HEK293T (cell line): ENCODE measurements at regions not wholly inside any gene's neighbourhood (a gene's known extent, or its start where the extent isn't known, plus 50 kb on each side); places are given as distances from the start of the nearest gene placed in this dataset.
A peak's percentile ranks its signal among the peaks of the same experiment; 100 is the strongest.

Source experiments
- CTCF ChIA-PET: fragments of 350-600 bp; formaldehyde crosslinking; extraction: SDS; loops from one replicate; lab custom pipeline; 2021; ENCODE audit warnings: antibody characterized with exemption, inconsistent platforms; lab: Yijun Ruan, JAX
- POLR2A ChIA-PET: fragments of 350-600 bp; formaldehyde crosslinking; extraction: SDS; loops from one replicate; lab custom pipeline; 2020; ENCODE audit warnings: antibody characterized with exemption, inconsistent platforms; lab: Yijun Ruan, JAX
- DNase-seq: peaks from one replicate; pipeline ENCODE4 v3.0.0; 2012; ENCODE audit warnings: mixed read lengths; ENCODE audit errors: extremely low spot score
- ARNT ChIP-seq: fragments of 450-650 bp; IDR thresholded peaks from 2 replicates; pipeline ENCODE4 v1.6.1; 2017; ENCODE audit warnings: mild to moderate bottlenecking
- BHLHE40 ChIP-seq: fragments of 450-650 bp; IDR thresholded peaks from 2 replicates; pipeline ENCODE4 v1.6.1; 2016; ENCODE audit warnings: mild to moderate bottlenecking, moderate library complexity, borderline replicate concordance
- CTBP1 ChIP-seq: fragments of 450-650 bp; IDR thresholded peaks from 2 replicates; pipeline ENCODE4 v1.6.1; 2016; ENCODE audit warnings: borderline replicate concordance
- ELF4 ChIP-seq: fragments of 450-650 bp; IDR thresholded peaks from 2 replicates; pipeline ENCODE4 v1.6.1; 2017; ENCODE audit warnings: antibody characterized with exemption
- FOXA1 ChIP-seq: fragments of 450-650 bp; IDR thresholded peaks from 2 replicates; pipeline ENCODE4 v1.6.1; 2016; ENCODE audit warnings: mild to moderate bottlenecking
- FOXK2 ChIP-seq: fragments of 450-650 bp; IDR thresholded peaks from 2 replicates; pipeline ENCODE4 v1.6.1; 2016; ENCODE audit warnings: mild to moderate bottlenecking
- FOXM1 ChIP-seq: fragments of 450-650 bp; IDR thresholded peaks from 2 replicates; pipeline ENCODE4 v1.6.1; 2017; ENCODE audit warnings: mild to moderate bottlenecking, borderline replicate concordance
- HDGF ChIP-seq: fragments of 450-650 bp; IDR thresholded peaks from 2 replicates; pipeline ENCODE4 v1.6.1; 2017; ENCODE audit warnings: antibody characterized with exemption, borderline replicate concordance
- L3MBTL2 ChIP-seq: fragments of 450-650 bp; conservative IDR thresholded peaks from 2 replicates; pipeline ENCODE4 v1.6.1; 2016; ENCODE audit warnings: mild to moderate bottlenecking
- LEF1 ChIP-seq: fragments of 450-650 bp; IDR thresholded peaks from 2 replicates; pipeline ENCODE4 v1.6.1; 2017; ENCODE audit warnings: mild to moderate bottlenecking, borderline replicate concordance
- NFRKB ChIP-seq: fragments of 450-650 bp; IDR thresholded peaks from 2 replicates; pipeline ENCODE4 v1.6.1; 2016; ENCODE audit warnings: mild to moderate bottlenecking, moderate library complexity
- PKNOX1 ChIP-seq: fragments of 450-650 bp; IDR thresholded peaks from 2 replicates; pipeline ENCODE4 v1.6.1; 2016
- SP1 ChIP-seq: fragments of 450-650 bp; IDR thresholded peaks from 2 replicates; pipeline ENCODE4 v1.6.1; 2017
- SUZ12 ChIP-seq: fragments of 450-650 bp; IDR thresholded peaks from 2 replicates; pipeline ENCODE4 v1.6.1; 2016; ENCODE audit warnings: mild to moderate bottlenecking
- TARDBP ChIP-seq: fragments of 450-650 bp; IDR thresholded peaks from 2 replicates; pipeline ENCODE4 v1.6.1; 2016
- ZNF384 ChIP-seq: fragments of 450-650 bp; IDR thresholded peaks from 2 replicates; pipeline ENCODE4 v1.6.1; 2016

DNA sequence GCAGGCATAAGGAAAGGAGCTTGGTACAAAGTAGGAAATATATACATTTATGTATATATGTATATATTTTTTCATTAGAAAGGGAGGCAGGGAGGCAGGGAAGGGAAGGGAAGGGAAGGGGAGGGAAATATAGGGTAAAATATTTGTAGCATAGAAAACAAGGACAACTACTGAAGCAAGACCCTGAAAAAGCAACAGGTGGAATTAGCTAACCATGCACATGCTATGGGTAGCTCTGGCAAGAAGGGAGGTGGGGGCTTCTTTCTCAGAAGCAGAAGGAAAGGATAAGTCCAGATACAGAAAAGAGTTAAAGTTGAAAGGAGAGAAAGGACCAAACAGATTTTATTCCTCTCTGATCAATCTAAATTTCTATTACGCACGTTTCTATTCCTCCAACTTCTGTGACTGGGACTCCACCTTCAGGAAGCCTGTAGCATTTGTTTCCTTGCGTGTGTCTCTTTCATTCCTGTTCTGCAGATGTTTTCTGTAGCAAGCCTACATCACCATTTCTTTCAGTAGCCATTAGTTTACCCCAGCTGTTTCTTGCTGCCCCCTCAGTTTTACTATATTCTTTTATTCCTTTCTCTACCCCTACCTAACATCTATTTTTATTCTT lies 82.9 kb downstream of the OR13H1 start:
- ChIA-PET POLR2A (no interaction called here), CTCF (no interaction called here)
- no peak for TF ChIP-seq ARNT
- no peak for TF ChIP-seq PKNOX1
- TF ChIP-seq FOXK2, result no peak
- no peak for TF ChIP-seq TARDBP
- TF ChIP-seq FOXM1, result no peak
- no peak for TF ChIP-seq SP1
- TF ChIP-seq HDGF, result no peak
- no peak for TF ChIP-seq ZNF384
- TF ChIP-seq NFRKB, result no peak
- no peak for TF ChIP-seq LEF1
- TF ChIP-seq CTBP1, result no peak
- no peak for TF ChIP-seq L3MBTL2
- no peak for TF ChIP-seq SUZ12
- no peak for TF ChIP-seq FOXA1
- no peak for TF ChIP-seq ELF4
- no peak for TF ChIP-seq BHLHE40
- DNase-seq, result no peak

- CTCF ChIA-PET, result no interaction called here
- TF ChIP-seq LEF1 (no peak), ARNT (no peak), FOXM1 (no peak), HDGF (no peak), TARDBP (no peak), NFRKB (no peak), ELF4 (no peak), FOXA1 (no peak), CTBP1 (no peak), SUZ12 (no peak)
- no peak for DNase-seq
- POLR2A ChIA-PET, result no interaction called here
Measured at GRCh38 chrX:131630534-131630933, 86.7 kb downstream of the OR13H1 start.

- CTCF ChIA-PET, result interaction anchor here (0.7 kb wide), 1 partner anchor 413 kb away, joined by 3 read pairs; no protein-coding TSS in a partner anchor
- DNase-seq, result peak; percentile 81
- TF ChIP-seq TARDBP (no peak), ELF4 (no peak), ZNF384 (no peak), LEF1 (no peak), SUZ12 (no peak), FOXM1 (no peak), FOXA1 (no peak), FOXK2 (no peak), NFRKB (no peak), CTBP1 (no peak), PKNOX1 (no peak), BHLHE40 (no peak), L3MBTL2 (no peak), SP1 (no peak), ARNT (no peak), HDGF (no peak)
- POLR2A ChIA-PET, result no interaction called here
Measured at GRCh38 chrX:131633285-131633917, 89.5 kb downstream of the OR13H1 start.

DNA sequence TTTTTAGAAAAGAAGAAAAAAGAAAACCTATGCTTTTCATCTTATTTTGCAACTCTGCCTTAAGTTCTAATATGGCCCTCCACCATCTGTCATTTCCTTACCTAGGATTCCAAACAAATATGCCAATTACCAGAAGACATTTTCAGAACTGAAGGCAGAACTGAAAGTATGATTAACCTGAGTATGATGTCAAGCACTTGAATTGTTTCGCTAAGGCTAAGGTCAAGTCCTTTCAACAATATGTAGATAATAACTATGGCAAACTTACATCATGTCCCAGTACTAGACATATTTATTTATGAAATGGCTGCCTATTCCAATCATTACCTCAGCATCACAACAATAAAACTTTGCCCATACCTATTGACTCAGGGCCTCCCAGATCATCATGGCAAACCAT lies 91.0 kb downstream of the OR13H1 start:
- no peak for DNase-seq
- CTCF ChIA-PET, result no interaction called here
- POLR2A ChIA-PET, result no interaction called here
- TF ChIP-seq ELF4, result no peak
- no peak for TF ChIP-seq SUZ12
- no peak for TF ChIP-seq TARDBP
- no peak for TF ChIP-seq HDGF
- no peak for TF ChIP-seq ZNF384

DNA sequence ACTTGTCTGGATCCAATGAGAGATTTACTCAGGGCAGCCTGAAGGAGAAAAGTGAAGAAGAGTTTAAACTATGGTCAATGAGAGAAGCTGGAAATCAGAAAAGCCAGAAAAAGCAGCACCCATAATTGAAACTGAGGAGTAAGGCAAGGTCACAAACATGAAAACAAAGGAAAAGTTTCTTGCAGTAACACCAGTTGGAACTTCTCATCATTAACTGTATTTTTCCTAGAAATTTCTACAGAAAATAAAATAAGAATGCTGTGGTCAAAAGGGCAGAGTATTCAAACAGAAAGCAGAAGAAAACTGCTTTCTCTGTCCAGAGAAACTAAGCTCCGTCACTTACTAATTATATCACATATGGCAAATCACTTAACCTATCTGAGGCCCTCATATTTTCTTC lies 102.2 kb downstream of the OR13H1 start:
- ChIA-PET POLR2A (no interaction called here), CTCF (no interaction called here)
- DNase-seq, result no peak
- no peak for TF ChIP-seq L3MBTL2
- TF ChIP-seq PKNOX1, result no peak
- no peak for TF ChIP-seq FOXK2
- no peak for TF ChIP-seq FOXA1
- no peak for TF ChIP-seq ELF4
- TF ChIP-seq CTBP1, result no peak
- TF ChIP-seq SP1, result no peak
- no peak for TF ChIP-seq SUZ12
- no peak for TF ChIP-seq HDGF
- no peak for TF ChIP-seq LEF1
- no peak for TF ChIP-seq FOXM1
- no peak for TF ChIP-seq TARDBP
- no peak for TF ChIP-seq BHLHE40
- TF ChIP-seq ZNF384, result no peak
- no peak for TF ChIP-seq NFRKB
- no peak for TF ChIP-seq ARNT

DNA sequence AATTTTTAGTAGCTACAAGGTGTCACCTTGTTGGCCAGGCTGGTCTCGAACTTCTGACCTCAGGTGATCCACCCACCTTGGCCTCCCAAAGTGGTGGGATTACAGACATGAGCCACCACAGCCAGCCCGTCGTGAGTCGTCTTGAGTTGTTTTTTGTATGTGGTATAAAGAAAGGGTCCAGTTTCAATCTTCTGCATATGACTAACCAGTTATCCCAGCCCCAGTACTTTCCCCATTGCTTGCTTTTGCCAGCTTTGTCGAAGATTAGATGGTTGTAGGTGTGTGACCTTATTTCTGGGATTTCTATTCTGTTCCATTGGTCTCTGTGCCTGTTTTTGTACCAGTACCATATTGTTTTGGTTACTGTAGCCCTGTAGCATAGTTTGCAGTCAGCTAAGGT lies 105.9 kb downstream of the OR13H1 start:
- ChIA-PET POLR2A (no interaction called here), CTCF (no interaction called here)
- DNase-seq, result no peak
- no peak for TF ChIP-seq FOXK2
- TF ChIP-seq HDGF, result no peak
- TF ChIP-seq FOXM1, result no peak
- no peak for TF ChIP-seq ARNT
- no peak for TF ChIP-seq L3MBTL2
- no peak for TF ChIP-seq TARDBP
- TF ChIP-seq SUZ12, result no peak
- TF ChIP-seq FOXA1, result no peak
- TF ChIP-seq PKNOX1, result no peak
- no peak for TF ChIP-seq LEF1
- no peak for TF ChIP-seq ZNF384
- no peak for TF ChIP-seq ELF4
- no peak for TF ChIP-seq NFRKB
- TF ChIP-seq BHLHE40, result no peak
- TF ChIP-seq CTBP1, result no peak
- no peak for TF ChIP-seq SP1
